HG03060 (cell line): ENCODE measurements at regions not wholly inside any gene's neighbourhood (a gene's known extent, or its start where the extent isn't known, plus 50 kb on each side); places are given as distances from the start of the nearest gene placed in this dataset.
"Not testable (repeated sequence)": the region's sequence is repeated elsewhere in the genome, so short reads cannot be mapped to it uniquely, and the experiment has no call there.

Experiments
- ATAC-seq: cut with Tn5 transposase; IDR thresholded peaks from one replicate; pipeline ENCODE4 v1.9.1; 2021; ENCODE audit warnings: low read depth, moderate number of reproducible peaks; ENCODE audit not compliant: unreplicated experiment

DNA sequence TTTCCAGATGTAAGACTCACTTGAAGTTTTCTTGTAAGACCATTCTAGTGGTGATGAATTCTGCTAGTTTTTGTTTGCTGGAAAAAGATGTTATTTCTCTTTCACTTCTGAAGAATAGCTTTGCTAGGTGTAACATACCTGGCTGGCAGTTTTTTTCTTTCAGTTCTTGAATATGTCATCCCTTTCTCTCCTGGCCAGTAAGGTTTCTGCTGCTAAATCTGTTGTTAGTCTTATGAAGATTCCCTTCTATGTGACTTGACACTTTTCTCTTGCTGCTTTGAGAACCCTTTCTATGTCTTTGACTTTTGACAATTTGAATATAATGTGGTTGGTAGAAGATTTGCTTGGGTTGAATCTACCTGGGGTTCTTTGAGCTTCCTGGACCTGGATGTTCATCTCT lies 314.7 kb upstream of the NOX3 start:
- ATAC-seq = no peak

DNA sequence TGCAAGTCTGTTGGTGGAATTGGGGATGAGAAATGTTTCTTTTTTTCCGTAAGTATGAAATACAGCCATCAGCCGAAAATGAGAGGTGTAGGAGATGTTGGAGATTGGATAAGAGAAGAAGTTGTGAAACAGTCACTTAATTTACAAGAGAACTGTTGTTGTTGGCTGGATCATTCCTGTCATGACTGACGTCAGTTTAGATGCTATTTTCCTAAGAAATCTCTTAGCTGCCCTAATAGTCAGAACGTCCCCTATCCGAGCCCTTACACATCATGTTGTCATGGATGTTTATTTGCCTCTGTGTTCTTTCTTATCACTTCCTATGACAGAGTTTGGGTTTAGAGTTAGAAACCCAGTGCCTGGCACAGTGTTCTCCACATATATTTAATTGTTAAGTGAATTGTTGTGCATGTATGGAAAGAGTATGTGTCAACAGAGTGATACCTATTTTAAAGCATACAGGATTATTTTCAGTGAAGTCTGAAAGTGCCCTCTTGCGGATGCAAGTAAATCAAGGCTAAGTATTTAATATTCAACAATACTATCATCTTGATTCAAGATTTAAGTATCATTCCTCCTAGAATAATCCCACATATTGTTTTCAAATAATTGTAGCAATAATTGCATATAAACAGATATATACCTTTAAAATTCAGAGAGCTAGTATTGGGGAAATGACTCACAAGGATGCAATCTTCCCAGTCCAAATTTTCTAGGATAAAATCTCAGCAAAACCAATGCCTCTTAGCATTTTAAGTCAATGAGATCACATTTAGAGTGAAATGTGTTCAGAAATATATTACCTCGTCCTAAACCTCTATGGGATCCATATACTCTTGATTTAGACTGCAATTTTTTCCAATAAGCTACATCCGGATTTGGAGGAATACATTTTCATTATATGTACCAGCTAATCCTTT lies 309.9 kb upstream of the NOX3 start:
- no peak for ATAC-seq

DNA sequence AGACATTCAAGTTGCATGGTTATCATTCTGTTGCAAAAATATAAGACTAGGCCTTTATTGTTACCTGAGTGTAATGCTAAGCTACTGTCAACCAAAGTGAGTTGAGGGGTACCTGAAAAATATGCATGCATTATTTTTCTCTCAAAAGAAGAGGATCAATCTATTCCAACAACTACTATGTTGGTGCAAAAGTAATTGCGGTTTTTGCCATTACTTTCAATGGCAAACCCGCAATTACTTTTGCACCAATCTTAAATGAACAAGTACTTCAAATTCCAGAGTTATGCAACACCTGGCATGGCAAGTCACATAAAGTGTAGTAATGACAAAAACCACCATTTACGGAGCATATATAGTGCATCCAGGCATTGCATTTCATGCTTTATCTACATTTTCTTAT lies 307.0 kb upstream of the NOX3 start:
- ATAC-seq = no peak

DNA sequence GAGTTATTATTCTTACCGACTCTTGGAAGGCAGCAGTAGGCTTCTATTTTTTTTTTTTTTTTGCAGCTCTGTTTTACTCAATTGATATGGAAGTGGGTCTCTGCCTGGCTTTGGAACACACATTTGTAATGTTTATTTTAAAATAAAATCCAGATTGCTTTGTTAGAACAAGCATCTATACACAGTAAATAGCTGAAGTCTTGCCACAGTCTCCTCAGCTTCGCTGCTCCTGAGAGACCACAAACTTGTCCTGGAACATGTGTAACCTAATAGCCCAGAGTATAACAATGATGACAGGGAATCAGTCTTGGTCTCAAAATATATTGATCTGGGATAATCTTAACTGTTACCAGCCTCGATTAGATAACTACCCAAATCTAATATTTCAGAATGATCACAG lies 299.8 kb upstream of the NOX3 start:
- no peak for ATAC-seq

DNA sequence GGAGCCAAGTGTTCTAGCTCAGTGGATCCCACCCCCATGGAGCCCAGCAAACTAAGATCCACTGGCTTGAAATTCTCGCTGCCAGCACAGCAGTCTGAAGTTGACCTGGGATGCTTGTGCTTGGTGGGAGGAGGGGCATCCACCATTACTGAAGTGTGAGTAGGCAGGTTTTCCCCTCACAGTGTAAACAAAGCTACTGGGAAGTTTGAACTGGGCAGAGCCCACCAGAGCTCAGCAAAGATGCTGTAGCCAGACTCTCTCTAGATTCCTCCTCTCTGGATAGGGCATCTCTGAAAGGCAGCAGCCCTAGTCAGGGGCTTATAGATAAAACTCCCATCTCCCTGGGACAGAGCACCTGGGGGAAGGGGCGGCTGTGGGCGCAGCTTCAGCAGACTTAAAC lies 293.1 kb upstream of the NOX3 start:
- ATAC-seq = not testable (repeated sequence)

DNA sequence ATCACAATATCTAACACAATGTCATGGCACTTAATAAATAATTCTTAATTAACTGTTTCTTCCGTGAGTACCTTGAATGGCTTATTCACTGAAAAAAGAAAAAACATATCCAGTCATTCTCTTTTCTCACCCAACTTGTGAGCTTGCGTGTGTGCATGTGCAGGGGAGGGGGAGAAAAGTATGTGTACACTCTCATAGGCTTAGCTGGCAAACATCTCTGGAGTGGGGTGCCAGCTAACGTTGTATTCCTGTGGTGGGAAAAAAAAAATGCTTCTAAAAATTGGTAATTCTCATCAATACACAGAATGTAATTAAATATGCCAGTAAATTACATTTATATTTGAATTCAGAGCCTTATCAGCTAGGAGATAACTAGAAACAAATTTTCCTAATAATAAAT lies 291.9 kb upstream of the NOX3 start:
- no peak for ATAC-seq

DNA sequence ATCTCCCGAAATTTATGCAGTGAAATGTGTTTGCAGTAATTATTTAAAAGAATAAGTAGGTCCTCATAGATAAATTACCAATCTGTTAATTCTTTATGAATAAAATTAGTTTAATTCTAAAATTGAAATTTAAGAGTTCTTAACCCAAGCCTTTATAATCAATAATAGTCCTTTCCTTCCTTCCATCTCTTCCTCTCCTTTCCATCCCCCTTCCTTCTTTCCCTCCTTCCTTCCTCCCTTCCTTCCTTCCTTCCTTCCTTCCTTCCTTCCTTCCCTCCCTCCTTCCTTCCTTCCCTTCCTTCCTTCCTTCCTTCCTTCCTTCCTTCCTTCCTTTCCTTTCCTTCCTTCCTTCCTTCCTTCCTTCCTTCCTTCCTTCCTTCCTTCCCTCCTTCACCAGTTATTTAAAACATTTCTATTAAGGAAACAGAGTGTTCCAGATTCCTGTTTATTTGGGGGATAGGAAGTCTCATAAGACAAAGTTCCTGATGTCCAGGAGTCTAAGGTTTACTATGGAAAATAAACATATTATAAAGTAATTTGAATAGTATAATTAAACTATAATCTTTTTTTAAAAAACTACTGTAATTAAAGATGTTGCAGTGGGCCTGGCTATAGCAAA lies 285.3 kb upstream of the NOX3 start:
- ATAC-seq = no peak

DNA sequence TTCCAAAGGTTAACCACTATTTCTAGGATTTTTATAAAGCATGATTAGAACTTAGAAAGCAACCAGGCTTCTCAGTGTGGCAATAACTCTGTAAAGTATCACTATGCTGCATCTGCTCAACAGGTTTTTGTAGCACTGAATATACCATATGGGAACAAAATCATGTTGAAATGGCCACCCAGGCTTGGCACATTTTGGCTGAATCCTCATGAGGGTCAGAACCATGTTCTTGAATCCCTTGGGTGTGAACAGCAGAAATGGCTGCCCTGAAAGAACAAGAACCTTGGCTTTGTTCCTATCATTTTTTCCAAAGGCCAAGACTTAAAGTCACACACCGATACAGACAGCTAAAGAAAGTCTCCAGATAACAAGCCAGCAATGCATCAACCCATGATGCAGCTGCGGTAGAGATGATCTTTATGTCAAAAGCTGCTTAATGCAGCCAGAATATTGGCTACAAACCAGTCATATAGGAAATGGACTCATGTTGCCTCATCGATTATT lies 283.0 kb upstream of the NOX3 start:
- ATAC-seq = no peak

DNA sequence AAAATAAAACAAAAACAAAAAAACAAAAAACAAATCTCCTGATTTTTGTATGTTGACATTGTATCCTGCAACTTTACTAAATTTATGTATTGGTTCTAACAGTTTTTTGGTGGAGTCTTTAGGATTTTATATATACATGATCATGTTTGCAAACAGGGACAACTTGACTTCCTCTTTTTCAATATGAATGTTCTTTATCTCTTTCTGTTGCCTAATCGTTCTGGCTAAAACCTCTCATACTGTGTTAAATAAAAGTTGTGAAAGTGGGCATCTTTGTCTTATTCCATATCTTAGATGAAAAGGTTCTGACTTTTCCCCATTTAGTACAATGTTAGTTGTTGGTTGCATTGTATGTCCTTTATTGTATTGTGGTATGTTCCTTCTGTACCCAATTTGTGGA lies 261.7 kb upstream of the NOX3 start:
- no peak for ATAC-seq

DNA sequence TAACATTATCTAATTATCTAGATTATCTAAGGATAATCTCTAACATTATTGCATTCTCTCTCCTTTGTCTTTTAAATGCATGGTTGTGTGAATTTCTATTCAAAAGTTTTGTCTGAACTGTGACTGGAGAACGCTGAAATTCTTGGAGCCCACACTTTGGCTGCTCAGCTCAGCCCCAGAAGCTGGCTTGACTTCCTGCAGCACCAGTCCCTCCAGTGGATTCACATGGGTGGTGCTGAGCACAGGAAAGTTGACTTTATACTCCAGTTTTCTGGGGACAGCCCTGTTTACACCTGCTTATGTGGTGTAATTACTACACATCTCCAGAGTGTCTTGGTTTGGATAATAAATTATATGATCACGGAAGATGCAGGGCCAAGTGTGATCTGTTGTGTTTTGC lies 255.1 kb upstream of the NOX3 start:
- ATAC-seq = no peak

DNA sequence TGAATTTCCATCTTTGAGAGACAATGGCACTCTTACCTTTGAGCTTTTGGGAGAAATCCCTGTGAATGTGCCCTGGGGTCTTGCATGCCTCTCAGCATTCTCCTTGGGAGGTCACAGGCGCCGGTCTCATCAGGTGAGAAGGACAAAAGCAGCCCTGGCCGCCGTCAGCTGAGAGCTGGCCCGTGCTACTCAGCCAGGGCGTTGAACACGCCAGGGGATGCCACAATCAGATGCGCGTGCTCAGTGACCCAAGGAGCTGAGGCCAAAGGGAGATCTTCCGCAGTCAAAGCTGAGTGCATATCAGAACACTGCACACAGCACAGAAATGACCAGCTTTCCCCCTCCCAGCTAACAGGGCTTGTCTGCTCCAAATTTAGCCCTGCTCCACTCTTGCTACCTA lies 253.6 kb upstream of the NOX3 start:
- ATAC-seq = no peak

DNA sequence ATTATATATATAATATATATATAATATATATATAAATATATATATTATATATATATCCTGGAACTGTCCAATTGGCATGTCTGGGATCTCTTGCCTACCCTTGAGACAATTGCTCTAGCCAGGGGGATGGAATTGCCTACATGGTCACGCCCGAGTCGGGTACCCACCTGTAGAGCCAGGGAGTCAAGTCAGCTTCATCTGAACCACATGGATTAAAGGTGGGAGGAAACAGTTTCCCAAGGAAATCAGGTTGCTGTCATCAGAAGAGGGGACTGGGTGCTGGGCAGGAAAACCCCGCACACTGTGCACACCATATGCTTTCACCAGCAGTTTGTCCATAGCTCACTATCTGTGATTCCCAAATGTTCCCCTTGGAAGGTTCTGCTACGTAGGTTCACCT lies 252.5 kb upstream of the NOX3 start:
- ATAC-seq = no peak

DNA sequence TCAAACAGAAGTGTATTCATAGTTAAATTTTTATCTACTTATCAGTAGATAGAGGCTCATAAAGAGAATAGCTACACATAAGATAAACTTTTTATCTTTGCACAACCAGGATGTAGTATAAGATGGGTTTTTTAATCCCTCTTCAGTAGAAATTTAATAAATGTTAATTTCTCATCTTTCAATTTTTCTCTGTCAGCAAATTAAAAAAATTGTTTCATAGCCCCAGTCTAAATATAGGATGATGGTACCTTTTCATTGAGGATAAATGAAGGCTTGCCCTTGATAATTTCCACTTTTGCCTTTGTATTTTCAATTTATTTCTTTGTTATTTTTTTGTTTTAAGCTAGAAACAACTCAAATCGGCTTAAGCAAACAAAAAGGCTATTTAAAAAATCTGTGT lies 251.2 kb upstream of the NOX3 start:
- ATAC-seq = no peak

DNA sequence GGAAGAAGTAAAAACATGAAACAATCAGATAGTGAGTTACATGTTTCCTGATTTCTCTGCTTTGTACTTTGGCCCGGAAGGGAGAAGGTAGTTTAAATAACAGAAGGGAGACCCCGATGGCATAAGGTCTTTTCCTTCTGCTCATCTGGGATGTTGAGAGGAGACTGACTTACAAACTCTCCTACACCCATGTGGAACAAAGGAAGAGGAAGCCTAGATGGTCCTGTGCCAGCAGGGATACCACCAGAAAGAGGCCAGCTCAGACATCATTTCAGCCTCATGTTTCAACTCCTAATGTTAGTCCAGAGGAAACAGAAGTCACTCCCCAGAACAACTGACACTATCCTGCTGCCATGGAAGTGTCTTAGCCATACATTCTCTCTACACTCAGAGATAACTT lies 250.7 kb upstream of the NOX3 start:
- no peak for ATAC-seq

DNA sequence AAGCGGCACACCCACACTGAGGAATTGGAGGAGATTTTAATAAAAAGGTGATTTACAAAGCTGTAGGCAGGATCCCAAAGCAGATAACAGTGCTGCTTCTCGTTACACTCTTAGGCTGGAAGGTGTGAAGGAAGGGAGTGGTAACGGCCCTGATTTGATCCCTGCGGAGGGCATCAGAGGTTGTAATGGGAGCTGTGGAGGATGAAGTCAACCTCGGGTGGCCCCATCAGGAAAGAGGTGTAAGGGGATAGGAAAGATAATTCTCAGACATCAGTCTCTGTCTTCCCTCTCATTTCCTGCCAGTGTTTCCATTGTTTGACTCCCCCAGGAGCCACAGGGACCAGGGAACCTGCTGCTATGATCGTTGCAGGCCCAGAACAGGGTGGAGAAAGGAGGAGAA lies 245.7 kb upstream of the NOX3 start:
- no peak for ATAC-seq

DNA sequence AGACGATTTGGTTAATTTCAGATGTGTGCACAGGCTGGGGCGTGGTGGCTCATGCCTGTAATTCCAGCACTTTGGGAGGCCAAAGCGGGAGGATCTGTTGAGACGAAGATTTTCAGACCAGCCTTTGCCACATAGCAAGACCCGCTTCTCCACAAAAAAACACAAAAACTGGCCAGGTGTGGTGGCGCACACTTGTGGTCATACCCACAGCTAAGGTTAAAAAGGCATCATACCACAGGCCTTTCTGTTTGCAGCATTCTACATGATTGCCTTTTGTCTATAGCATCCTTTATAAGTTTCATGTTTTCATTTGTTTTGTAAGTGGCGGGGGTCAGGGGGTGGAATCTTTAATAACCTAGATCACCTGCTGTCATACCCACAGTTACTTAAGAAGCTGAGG lies 239.9 kb upstream of the NOX3 start:
- ATAC-seq = no peak

DNA sequence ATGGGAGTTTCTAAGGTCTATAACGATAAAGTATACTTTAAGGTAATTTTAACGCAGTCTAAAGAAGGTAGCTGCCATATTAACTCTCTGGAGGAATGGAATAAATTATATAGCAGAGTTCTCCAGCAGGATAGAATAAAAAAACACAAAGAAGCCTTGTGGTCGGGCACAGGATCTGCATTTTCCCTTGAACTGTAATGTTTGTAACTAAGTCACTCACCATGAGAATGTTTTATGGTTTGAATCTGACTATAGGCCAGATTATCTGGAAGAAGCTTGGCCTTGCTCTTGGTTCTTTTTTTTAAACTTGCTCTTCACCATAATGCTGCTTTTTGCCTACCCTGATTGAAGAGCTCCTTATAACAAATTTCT lies 238.8 kb upstream of the NOX3 start:
- no peak for ATAC-seq

DNA sequence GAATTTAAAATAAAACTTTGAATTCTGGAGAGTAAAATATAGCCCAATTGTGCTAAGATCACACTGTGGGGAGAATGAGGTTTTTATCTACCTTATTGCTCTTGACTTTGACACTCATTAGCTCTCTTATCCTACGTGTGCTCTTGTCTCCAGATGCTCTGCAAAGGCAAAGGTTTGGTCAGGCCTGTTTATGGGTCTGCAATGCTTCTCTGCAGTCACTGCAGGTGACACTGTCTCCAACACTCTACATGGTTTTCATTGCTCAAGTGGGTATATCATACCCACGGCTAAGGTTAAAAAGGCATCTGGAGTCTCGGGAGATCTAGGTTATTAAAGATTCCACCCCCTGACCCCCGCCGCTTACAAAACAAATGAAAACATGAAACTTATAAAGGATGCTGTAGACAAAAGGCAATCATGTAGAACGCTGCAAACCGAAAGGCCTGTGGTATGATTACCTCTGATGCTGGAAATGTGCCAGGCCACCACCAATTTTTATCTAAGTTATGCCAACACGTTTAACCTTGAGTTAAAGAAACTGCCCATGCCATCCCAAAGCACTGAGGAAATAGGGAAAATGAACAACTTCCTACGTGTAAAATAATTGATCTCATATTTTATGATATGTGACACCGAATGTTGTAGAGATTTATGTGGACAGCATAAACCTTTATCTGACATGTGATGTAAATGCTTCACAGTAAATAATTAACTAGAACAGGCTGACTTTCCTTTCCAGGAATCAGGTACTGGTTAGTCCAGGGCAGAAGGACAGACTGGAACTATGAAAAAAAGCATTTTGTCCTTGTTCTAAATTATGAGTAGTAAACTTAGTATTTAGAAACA lies 238.2 kb upstream of the NOX3 start:
- no peak for ATAC-seq

DNA sequence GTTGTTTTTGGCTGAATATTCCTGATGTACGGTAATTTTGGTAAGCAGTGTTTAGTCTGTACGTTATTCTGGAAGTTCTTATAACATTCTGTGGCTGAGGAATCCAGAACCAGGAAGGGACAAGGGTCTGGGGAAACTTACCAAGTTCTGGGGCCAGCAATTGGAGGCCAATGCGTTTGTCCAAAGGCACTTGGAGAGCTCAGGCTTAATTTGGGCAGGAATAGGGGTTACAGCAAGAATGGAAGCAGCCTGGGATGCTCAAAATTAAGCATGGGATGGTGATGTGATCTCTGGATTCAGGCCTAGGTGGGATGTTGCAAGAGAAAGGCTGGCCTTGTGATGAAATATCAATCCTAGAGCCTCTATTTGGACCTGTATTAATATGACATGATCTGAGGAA lies 235.2 kb upstream of the NOX3 start:
- no peak for ATAC-seq

DNA sequence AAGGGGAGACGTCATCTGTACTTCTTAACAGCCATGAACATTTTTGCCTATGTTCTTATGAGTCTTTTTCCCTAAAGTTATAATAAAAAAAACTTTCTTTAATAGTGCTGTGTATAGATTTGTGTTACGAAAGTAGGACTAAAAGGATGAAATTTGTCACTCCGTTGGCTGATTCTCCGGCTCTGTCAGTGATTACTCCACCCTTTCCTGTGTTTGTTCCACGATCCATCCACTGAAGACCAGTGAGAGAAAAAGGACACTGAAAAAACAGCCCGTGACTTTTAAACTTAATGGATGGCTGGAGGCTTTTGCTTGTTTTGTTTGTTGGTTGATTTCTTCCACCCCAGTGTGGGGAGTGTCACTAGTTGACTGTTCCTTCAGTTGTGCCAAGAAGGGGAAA lies 232.0 kb upstream of the NOX3 start:
- no peak for ATAC-seq
